ENCODE measurements at regions not wholly inside any gene's neighbourhood (a gene's known extent, or its start where the extent isn't known, plus 50 kb on each side); places are given as distances from the start of the nearest gene placed in this dataset.
"Not testable (repeated sequence)": the region's sequence is repeated elsewhere in the genome, so short reads cannot be mapped to it uniquely, and the experiment has no call there.

DNA sequence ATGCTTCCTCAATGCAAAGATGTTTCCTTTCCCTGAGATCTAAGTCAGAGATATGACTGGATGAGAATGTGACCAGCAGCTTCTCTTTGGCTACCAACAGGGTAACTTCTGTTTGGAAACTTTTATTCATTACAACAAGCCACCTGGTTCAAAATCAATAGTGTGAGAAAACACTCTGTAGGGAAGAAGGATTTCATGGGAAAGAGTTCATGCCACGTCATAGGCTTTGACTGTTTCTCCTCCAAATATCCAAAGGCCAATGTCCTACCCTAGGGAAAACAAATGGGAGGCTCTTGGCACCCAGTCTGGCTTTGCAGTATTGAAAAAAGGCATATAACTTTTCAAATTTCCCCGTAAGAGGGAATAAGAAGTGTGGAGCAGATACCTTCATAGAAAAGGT lies 245.5 kb downstream of the FNDC1 start:
- Histone ChIP-seq H2AFZ (ENCODE audit: low read length) (no peak overlapping the region), H3K4me1 (ENCODE audit: control insufficient read depth, extremely low read depth, insufficient read depth, low read length) (no peaks in the 10 kb centered on the region), H3K9me3 (ENCODE audit: control insufficient read depth, insufficient read depth, low read depth, low read length) (no peaks in the 10 kb centered on the region), H3K27ac (ENCODE audit: insufficient read depth, low read length) (no peak overlapping the region), H3K4me3 (replicated peaks in 1 of 4; ENCODE audit: control extremely low read depth in 1 of 4, insufficient read depth in 1 of 4, low read depth in 3 of 4, low read length in 4 of 4) (no peak overlapping the region), H3K27me3 (ENCODE audit: control insufficient read depth, insufficient read depth, low read length) (no peaks in the 10 kb centered on the region), H3K79me2 (ENCODE audit: control insufficient read depth, insufficient read depth, low read length) (no peaks in the 10 kb centered on the region), H3K36me3 (ENCODE audit: control insufficient read depth, insufficient read depth, low read length) (no peaks in the 10 kb centered on the region), H4K20me1 (ENCODE audit: control insufficient read depth, extremely low read depth, insufficient read depth, low read length) (no peaks in the 10 kb centered on the region), H3K4me2 (ENCODE audit: extremely low read depth, insufficient read depth, low read length) (no peak overlapping the region), H3K9ac (ENCODE audit: insufficient read depth, low read length) (no peak overlapping the region)
- DNase-seq (ENCODE audit: low read depth in 2 of 2): no peak
- TF ChIP-seq EZH2 (IDR thresholded peaks at IDR 0.05; ENCODE audit: low read length, missing control alignments): no peak
- TF ChIP-seq, protein P1, sequence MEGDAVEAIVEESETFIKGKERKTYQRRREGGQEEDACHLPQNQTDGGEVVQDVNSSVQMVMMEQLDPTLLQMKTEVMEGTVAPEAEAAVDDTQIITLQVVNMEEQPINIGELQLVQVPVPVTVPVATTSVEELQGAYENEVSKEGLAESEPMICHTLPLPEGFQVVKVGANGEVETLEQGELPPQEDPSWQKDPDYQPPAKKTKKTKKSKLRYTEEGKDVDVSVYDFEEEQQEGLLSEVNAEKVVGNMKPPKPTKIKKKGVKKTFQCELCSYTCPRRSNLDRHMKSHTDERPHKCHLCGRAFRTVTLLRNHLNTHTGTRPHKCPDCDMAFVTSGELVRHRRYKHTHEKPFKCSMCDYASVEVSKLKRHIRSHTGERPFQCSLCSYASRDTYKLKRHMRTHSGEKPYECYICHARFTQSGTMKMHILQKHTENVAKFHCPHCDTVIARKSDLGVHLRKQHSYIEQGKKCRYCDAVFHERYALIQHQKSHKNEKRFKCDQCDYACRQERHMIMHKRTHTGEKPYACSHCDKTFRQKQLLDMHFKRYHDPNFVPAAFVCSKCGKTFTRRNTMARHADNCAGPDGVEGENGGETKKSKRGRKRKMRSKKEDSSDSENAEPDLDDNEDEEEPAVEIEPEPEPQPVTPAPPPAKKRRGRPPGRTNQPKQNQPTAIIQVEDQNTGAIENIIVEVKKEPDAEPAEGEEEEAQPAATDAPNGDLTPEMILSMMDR (conservative IDR thresholded peaks at IDR 0.05 in 1 of 2, IDR thresholded peaks at IDR 0.05 in 1 of 2; ENCODE audit: low read depth in 1 of 2, low read length in 2 of 2): no peak

DNA sequence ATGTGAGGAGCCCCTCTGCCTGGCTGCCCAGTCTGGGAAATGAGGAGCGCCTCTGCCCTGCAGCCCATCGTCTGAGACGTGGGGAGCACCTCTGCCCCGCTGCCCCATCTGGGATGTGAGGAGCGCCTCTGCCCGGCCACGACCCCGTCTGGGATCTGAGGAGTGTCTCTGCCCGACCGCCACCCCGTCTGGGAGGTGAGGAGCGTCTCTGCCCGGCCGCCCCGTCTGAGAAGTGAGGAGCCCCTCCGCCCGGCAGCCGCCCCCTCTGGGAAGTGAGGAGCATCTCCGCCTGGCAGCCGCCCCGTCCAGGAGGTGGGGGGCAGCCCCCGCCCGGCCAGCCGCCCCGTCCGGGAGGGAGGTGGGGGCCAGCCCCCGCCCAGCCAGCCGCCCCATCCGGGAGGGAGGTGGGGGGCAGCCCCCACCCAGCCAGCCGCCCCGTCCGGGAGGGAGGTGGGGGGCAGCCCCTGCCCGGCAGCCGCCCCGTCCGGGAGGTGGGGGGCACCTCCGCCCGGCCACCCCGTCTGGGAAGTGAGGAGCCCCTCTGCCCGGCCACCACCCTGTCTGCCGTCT lies 238.1 kb downstream of the FNDC1 start:
- not testable (repeated sequence) for H3K4me3 ChIP-seq (replicated peaks in 1 of 4; ENCODE audit: control extremely low read depth in 1 of 4, insufficient read depth in 1 of 4, low read depth in 3 of 4, low read length in 4 of 4); H3K27ac ChIP-seq (ENCODE audit: insufficient read depth, low read length); H3K9ac ChIP-seq (ENCODE audit: insufficient read depth, low read length); H2AFZ ChIP-seq (ENCODE audit: low read length); H3K9me3 ChIP-seq (ENCODE audit: control insufficient read depth, insufficient read depth, low read depth, low read length); H3K4me1 ChIP-seq (ENCODE audit: control insufficient read depth, extremely low read depth, insufficient read depth, low read length); H4K20me1 ChIP-seq (ENCODE audit: control insufficient read depth, extremely low read depth, insufficient read depth, low read length); H3K4me2 ChIP-seq (ENCODE audit: extremely low read depth, insufficient read depth, low read length); H3K79me2 ChIP-seq (ENCODE audit: control insufficient read depth, insufficient read depth, low read length); H3K27me3 ChIP-seq (ENCODE audit: control insufficient read depth, insufficient read depth, low read length); H3K36me3 ChIP-seq (ENCODE audit: control insufficient read depth, insufficient read depth, low read length); DNase-seq (ENCODE audit: low read depth in 2 of 2)

DNA sequence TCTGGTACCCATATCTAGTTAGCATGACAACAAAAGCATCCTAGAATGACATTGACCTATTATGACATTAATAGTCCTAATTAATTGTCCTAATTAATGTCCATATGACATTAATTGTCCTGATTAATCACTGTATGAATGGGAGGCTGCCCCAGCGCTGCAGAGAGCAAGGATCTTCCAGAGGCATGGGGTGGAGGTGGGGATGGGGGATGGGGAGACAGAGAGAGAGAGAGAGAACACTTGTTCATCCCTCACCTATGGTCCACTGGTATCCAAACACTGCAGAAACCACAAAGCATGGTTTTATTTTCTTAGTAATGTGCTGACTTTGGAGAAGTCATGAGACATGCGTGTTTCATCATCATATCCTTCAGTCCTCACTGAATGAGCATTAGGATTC lies 235.1 kb downstream of the FNDC1 start:
- H2AFZ ChIP-seq (ENCODE audit: low read length): no peak overlapping the region
- H3K4me3 ChIP-seq (replicated peaks in 1 of 4; ENCODE audit: control extremely low read depth in 1 of 4, insufficient read depth in 1 of 4, low read depth in 3 of 4, low read length in 4 of 4): no peak overlapping the region
- H3K4me1 ChIP-seq (ENCODE audit: control insufficient read depth, extremely low read depth, insufficient read depth, low read length): no peaks in the 10 kb centered on the region
- no peak for TF ChIP-seq EZH2 (IDR thresholded peaks at IDR 0.05; ENCODE audit: low read length, missing control alignments)
- TF ChIP-seq, protein P1 (conservative IDR thresholded peaks at IDR 0.05 in 1 of 2, IDR thresholded peaks at IDR 0.05 in 1 of 2; ENCODE audit: low read depth in 1 of 2, low read length in 2 of 2): no peak
- no peak overlapping the region for H3K27ac ChIP-seq (ENCODE audit: insufficient read depth, low read length)
- no peak overlapping the region for H3K4me2 ChIP-seq (ENCODE audit: extremely low read depth, insufficient read depth, low read length)
- no peak for DNase-seq (ENCODE audit: low read depth in 2 of 2)
- no peaks in the 10 kb centered on the region for H3K9me3 ChIP-seq (ENCODE audit: control insufficient read depth, insufficient read depth, low read depth, low read length)
- H3K9ac ChIP-seq (ENCODE audit: insufficient read depth, low read length): no peak overlapping the region
- no peaks in the 10 kb centered on the region for H4K20me1 ChIP-seq (ENCODE audit: control insufficient read depth, extremely low read depth, insufficient read depth, low read length)
- no peaks in the 10 kb centered on the region for H3K27me3 ChIP-seq (ENCODE audit: control insufficient read depth, insufficient read depth, low read length)
- H3K79me2 ChIP-seq (ENCODE audit: control insufficient read depth, insufficient read depth, low read length): no peaks in the 10 kb centered on the region
- no peaks in the 10 kb centered on the region for H3K36me3 ChIP-seq (ENCODE audit: control insufficient read depth, insufficient read depth, low read length)
